GM08714 (cell line): ENCODE measurements at regions not wholly inside any gene's neighbourhood (a gene's known extent, or its start where the extent isn't known, plus 50 kb on each side); places are given as distances from the start of the nearest gene placed in this dataset.

Experiments used
- H3K4me3 ChIP-seq: fragments of 200-500 bp; sonication (Bioruptor generic); 2 replicates; pipeline ENCODE4 v1.5.1; 2014; ENCODE audit warnings: mild to moderate bottlenecking, low read length, inconsistent platforms
- ZNF274 ChIP-seq: IDR thresholded peaks from 2 replicates; pipeline ENCODE4 v1.6.1; 2012; ENCODE audit warnings: mild to moderate bottlenecking, low read depth, low read length

DNA sequence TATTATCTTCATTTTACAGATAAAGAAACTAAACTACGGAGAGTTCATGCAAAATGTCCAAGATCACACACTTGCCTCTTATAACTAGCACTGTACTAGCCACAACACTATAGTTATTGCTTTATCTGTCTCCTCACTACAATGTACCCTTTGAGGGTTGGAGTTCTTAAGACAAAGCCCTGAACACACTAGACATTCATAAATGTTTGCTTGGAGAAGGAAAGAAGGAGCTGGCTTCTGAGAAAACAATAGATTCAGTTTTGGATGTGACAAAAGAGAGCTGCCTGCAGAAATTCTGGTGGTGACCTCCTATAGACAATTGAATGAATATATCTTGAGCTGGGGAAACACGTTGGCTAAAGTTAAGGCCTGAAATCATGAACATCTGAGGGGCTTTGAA lies 169.9 kb upstream of the ARHGEF26 start:
- no peak overlapping the region for H3K4me3 ChIP-seq
- no peak for TF ChIP-seq ZNF274

DNA sequence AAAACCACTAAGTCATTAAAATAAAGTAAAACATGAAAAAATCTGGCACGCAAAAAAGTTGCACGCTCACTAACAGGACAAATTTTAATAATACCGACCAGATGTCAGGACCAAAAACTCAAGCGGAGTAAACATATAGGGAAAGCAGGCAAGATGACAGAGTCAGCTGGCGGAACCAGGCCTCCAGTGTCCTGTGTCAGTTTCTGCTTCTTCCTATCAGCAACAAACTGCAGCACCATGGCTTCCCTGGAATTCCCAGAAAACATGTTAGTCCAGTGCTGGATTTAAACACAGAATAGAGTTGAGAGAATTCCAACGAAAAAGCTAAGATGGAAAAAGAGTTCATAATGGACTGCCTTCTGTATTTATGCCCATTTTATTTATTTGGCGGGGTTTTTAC lies 169.1 kb upstream of the ARHGEF26 start:
- no peak overlapping the region for H3K4me3 ChIP-seq

DNA sequence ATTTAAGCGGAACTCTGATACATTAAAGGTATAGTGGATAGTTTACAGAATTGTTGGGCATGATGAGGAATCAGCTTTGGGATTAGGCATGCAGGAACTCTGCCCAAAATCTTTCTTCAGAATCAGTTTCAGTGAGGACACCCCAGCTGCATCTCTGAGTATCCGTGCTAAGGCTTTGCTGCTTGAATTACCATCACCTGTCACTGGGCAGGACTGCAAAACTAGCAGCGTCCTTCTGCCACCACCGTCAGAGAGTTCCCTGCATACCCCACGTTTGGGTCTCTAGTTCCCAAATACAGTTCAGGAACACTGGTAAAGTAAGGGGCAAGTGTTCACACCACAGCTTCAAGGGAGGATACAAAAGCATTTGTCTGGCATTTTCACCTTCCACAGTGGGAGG lies 164.6 kb upstream of the ARHGEF26 start:
- TF ChIP-seq ZNF274: no peak
- H3K4me3 ChIP-seq: no peak overlapping the region

More for the DNA sequence above, 169.1 kb upstream of the ARHGEF26 start:
- no peak for TF ChIP-seq ZNF274

DNA sequence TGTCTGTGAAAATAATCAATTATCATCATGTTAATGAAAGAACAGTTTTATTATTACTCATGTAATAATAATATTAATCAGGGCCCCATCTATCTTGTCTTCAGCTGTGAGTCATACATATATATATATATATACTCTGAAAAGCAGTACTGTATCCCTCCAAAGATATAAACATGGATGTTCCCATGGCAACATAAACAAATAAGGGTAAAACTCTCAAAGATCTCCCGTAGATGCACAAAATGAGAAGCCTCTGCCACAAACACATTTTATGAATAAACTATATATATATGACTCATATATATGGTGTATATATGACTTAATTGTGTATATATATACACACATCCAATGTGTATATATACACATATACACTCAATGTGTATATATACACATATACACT lies 163.8 kb upstream of the ARHGEF26 start:
- no peak for TF ChIP-seq ZNF274
- no peak overlapping the region for H3K4me3 ChIP-seq

DNA sequence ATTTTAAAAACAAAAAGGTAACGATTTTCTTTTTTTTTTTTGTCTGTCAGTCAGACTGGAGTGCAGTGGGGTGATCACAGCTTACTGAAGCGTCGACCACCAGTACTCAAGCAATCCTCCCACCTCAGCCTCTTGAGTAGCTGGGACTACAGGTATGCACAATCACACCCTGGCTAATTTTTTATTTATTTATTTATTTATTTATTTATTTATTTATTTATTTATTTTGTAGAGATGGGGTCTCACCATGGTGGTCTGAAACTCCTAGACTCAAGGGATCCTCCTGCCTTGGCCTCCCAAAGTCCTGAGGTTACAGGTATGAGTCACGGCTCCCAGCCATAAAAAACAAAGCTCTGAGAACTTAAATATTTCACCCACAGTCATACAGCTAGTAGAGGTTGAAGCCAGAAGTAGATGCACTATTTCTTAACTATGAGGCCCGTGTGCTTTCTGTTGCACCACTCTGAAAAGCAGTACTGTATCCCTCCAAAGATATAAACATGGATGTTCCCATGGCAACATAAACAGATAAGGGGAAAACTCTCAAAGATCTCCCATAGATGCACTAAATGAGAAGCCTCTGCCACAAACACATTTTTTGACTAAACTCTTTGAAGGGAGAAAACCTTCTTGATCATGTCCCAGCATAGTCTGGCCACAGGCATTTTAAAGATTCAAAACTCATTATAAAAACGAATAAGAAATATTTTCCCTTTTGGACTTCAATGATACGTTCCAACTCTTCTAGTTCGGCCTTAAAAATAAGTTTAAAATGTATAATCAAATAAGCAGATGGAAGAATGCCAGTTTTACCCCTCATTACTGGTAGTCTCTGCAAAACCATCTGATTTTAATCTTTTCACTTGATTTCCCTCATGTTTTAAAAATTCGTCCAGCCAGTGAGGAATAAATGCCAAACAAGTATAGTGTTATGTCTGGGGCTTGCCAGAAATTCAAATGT lies 162.3 kb upstream of the ARHGEF26 start:
- H3K4me3 ChIP-seq: no peak overlapping the region
- no peak for TF ChIP-seq ZNF274

DNA sequence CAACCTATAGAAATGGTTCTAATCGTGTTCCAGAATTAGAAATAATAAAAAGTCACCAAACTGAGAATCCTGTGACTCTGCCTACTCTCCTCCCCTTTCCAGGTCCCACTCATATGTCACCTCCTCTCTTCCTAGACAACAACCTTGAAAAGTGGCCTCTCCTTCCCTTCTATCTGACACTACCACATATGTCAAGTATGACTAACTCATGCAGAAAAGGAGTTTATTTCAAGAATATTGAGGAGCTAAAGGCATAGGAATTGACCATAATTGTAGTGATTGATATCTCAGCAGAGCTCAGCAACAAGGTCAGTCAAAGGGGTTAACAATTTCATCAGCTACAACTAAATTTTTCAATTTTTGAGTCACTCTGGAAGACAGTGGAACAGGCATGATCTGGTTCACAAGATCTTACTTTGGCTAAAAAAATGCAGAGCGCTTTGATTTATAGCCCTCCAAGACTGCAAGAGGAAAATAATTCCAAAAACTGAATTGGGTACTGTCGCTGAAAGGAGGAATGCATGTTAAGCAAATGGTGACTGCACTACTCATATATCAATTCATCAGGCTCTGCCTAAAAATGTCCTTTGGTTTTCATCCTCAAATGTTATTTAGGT lies 160.6 kb upstream of the ARHGEF26 start:
- H3K4me3 ChIP-seq: no peak overlapping the region
- TF ChIP-seq ZNF274: no peak

DNA sequence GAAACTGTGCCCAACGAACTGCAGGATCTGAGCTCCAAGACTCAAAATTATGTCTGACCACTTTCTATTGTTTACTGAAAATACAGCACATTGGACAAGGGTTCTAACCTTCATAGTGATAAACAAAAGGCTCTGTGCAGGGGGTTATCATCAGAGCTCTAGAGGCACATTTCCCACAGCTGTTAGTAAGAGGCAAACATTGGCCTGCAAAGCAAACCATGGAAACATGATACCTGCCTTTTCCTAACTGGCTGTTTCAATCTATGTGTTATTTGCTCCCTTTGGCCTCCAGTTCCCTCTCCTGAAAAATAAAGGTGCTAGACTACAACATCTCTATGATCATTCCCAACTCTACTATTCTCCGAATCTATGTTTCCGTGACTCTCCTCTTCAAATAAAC lies 159.7 kb upstream of the ARHGEF26 start:
- H3K4me3 ChIP-seq: no peak overlapping the region
- no peak for TF ChIP-seq ZNF274

DNA sequence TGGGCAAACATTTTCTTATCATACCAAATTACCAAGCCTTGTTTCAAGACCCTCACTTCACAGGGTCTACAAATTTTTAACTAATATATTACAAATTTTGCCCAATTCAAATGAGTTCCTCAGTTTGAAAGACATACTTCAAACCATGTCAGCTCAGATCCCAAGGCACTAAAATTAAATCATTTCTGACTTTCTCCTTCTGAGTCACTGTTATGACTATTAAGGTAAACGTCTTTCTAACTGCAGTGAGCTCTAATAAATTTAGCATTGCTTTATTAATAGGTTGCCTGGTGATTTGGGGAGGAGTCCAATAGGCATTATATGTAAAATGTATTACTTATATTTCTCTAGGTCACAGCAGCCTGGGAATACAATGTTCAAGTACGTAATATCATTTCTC lies 158.2 kb upstream of the ARHGEF26 start:
- H3K4me3 ChIP-seq: no peak overlapping the region
- TF ChIP-seq ZNF274: no peak

DNA sequence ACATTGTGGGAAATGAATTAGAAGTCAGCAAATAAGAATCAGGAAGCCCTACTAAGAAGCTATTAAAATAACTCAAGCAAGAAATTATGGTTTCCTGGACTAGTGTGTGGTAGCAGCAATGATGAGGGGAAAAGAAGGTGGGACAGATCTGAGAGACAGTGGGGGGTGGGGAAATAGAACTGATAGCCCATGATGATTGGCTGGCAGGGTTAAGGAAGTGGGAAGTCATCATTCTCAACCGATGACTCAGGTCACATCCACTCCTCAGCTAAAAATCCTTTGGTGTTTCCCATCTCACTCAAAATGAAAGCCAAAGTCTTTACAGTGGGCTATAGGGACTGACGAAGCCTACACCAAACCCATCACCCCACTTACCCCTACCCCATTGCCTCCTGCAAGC lies 153.9 kb upstream of the ARHGEF26 start:
- no peak overlapping the region for H3K4me3 ChIP-seq
- no peak for TF ChIP-seq ZNF274

DNA sequence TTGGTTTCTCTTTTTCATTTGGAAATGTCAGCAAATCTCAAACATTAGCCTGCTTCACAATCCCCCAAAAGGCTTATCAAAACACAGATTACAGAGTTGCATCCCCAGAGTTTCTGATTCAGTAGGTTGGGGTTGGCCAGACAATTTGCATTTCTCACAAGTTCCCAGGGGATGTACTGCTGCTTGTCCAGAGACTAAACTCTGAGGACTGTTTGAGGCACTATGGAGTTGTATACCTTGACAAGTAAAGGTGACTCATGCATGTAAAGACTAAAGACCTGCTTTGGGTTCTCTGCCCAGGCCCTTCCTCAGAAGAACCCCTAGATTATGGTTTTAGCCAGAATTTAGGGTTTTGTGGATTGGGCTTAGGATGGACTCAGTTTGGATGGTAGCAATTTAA lies 151.1 kb upstream of the ARHGEF26 start:
- no peak for TF ChIP-seq ZNF274
- H3K4me3 ChIP-seq: no peak overlapping the region

DNA sequence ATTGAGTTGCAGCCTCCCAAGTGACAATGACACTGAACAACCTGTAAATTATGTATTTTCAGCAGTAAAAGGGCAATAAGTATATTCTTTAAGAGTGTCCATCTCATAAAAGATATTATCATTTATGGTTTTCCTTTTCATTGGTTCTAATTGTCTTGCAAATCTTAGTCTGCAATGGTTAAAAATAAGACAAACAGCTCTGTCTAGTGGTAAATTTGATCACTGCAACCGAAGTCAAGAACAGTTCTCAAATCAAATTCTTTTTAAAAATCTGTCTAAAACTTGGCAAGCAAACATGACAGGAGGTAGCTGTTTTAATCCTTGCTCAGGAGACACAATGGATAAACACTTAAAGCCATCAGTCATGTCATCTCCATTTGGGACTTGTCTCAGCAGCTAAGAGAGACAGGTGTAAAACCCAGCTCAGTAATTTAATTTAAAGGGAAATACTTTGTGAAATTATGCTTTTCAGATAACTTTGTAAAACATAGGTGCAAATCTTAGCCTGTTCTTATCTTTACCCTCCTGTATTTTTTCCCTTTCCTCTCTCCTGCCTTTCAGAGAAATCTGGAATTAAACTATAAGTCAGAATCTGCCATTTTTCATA lies 150.3 kb upstream of the ARHGEF26 start:
- TF ChIP-seq ZNF274: no peak
- no peak overlapping the region for H3K4me3 ChIP-seq

DNA sequence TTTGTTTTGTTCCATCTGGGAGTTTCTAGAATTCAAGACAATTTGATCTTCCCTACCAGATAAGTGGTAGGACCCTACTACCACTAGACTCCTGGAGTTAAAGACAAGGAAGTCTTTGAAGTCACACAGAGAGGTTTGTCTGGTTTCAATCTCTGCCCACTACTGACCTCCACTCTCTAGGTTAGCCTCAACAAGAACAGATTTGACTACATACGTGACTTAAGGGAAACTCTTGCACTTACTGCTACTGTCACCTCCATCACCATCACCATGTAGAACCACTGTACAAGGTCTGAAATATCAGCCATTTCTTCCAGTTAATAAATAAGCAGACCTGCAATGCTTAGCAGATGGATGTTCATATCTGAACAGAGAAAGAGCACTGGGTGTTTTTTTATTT lies 148.3 kb upstream of the ARHGEF26 start:
- no peak overlapping the region for H3K4me3 ChIP-seq
- no peak for TF ChIP-seq ZNF274

DNA sequence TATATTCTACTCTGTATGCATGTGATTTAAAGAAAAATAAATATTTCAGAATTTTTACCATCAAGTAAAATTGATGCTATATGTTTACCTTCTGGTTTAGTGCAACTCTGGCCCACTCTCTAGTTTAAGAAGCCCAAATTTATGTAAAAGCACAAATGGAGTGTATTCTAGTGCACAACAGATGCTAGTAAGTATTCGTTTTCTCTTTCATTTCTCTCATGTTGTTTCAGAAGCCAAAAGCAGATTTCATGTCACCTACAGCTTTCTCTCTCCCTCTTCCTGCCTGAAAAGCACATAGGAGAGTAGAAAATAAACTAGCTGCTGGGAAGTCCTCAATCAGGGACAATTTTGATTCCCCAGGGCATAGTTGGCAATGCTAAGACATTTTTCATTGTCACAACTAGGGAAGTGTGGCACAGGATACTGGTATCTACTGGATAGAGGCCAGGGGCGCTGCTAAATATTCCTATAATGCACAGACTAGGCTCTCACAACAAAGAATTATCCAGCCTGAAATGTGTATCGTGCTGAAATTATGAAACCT lies 147.4 kb upstream of the ARHGEF26 start:
- no peak overlapping the region for H3K4me3 ChIP-seq
- no peak for TF ChIP-seq ZNF274

DNA sequence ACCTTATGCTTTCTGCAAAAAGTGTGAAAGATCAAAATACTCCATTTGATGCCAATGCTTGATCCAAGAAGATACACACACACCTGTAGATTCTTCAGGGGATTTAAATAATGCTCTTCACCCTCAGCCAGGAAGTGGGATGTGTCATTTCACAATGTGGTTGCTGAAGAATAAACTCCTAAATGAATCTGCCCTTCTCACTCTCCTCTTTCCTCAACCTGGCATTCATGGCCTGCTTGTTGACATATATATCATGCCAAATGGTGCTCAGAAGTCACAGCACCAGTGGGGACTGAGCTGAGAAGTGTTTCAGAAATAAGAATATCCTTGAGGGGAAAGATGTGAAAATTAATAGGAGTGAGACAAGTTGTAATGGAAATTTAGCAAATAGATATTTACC lies 146.6 kb upstream of the ARHGEF26 start:
- no peak overlapping the region for H3K4me3 ChIP-seq
- no peak for TF ChIP-seq ZNF274

DNA sequence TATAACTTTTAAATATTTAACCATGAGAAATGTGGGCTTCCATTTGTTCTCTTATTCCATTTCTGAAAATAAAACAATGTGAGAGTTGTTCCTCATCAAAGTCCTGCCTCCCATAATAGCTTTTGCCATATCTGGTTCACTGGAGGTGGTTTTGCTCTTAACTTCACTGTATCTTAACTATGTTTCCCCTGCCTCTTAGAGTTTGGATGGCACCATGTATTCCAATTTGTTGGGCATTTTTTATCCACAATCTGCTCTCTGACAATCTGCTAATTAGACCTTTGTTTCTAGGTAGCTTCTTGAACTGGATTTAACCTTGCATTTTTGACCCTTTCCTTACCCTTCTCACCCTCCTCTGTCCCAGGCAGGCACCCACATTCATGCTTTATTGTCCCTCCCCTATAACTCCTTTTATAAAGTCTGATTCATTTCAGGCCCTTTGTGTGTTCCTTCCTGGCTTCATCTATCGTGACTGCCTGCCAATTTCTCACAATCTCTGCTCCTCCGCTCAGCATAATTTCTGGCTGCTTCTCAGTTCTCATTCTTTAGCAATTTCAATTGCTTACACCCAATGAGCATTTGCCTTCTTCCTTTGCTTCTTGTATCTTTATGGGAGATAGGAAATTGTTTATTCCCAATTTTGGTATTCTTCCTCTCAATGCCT lies 144.2 kb upstream of the ARHGEF26 start:
- H3K4me3 ChIP-seq: no peak overlapping the region
- TF ChIP-seq ZNF274: no peak
